Tibial artery (tissue), 4 donors: ENCODE measurements at regions not wholly inside any gene's neighbourhood (a gene's known extent, or its start where the extent isn't known, plus 50 kb on each side); places are given as distances from the start of the nearest gene placed in this dataset.
"Not testable (repeated sequence)": the region's sequence is repeated elsewhere in the genome, so short reads cannot be mapped to it uniquely, and the experiment has no call there.

Experiments
- DNase-seq, 2 donors: peaks; one replicate each; pipeline ENCODE4 v3.0.0-alpha.2; 2019
- H3K27ac ChIP-seq, 2 donors: fragments of 200-600 bp; sonication (generic) in 1 of 2; 1 replicate in 1 of 2; 2 replicates in 1 of 2; pipeline ENCODE4 v1.5.1; 2018 to 2019; ENCODE audit warnings: mild to moderate bottlenecking in 1 of 2
- H3K27me3 ChIP-seq, 2 donors: fragments of 200-600 bp; sonication (generic) in 1 of 2; one replicate each; pipeline versions ENCODE4 v1.5.1 to v1.6.0; 2016 to 2019
- H3K36me3 ChIP-seq, 3 donors: fragments of 200-600 bp; sonication (generic) in 2 of 3; one replicate each; pipeline ENCODE4 v1.5.1; 2016 to 2019; ENCODE audit warnings: mild to moderate bottlenecking in 2 of 3
- H3K4me1 ChIP-seq, 4 donors: fragments of 200-600 bp; sonication (generic) in 2 of 4; 1 replicate in 3 of 4; 2 replicates in 1 of 4; pipeline ENCODE4 v1.5.1; 2016 to 2019
- H3K4me3 ChIP-seq, 2 donors: fragments of 200-600 bp; sonication (generic) in 1 of 2; 1 replicate in 1 of 2; 2 replicates in 1 of 2; pipeline ENCODE4 v1.5.1; 2018 to 2019; ENCODE audit warnings: mild to moderate bottlenecking in 2 of 2
- H3K9me3 ChIP-seq, 3 donors: fragments of 200-600 bp; sonication (generic) in 1 of 3; one replicate each; pipeline ENCODE4 v1.5.1; 2016 to 2019
- CTCF ChIP-seq, 2 experiments: fragments of 200-600 bp in 1 of 2; fragments of 450-650 bp in 1 of 2; IDR thresholded peaks; one replicate each; pipeline ENCODE4 v1.5.1; 2017 to 2019; ENCODE audit warnings: antibody characterized with exemption in 2 of 2, mild to moderate bottlenecking in 1 of 2, moderate library complexity in 1 of 2
- intact Hi-C: fragments of 100-400 bp; cut with DNase I; formaldehyde crosslinking; loops from one replicate; pipeline ENCODE4 v1.15.0; 2023; ENCODE audit warnings: low total_unique reads

GRCh38 chr20:12581644-12582289 lies 427.0 kb upstream of the SPTLC3 start:
- DNase-seq: no peak

GRCh38 chr20:12582710-12583109 lies 426.1 kb upstream of the SPTLC3 start:
- DNase-seq, H3K27me3 ChIP-seq, intact Hi-C loops, H3K36me3 ChIP-seq, H3K9me3 ChIP-seq, H3K4me1 ChIP-seq, H3K4me3 ChIP-seq, H3K27ac ChIP-seq: not testable (repeated sequence)

More at GRCh38 chr20:12581644-12582289, 427.0 kb upstream of the SPTLC3 start:
- intact Hi-C loops: no loop called here
- Histone ChIP-seq H3K27ac (no peak overlapping the region), H3K9me3 (no peaks in the 10 kb centered on the region), H3K4me1 (no peaks in the 10 kb centered on the region), H3K4me3 (no peak overlapping the region), H3K27me3 (no peaks in the 10 kb centered on the region), H3K36me3 (no peaks in the 10 kb centered on the region)
- TF ChIP-seq CTCF (IDR thresholded peaks at IDR 0.05): no peak

GRCh38 chr20:12591949-12592470 lies 416.8 kb upstream of the SPTLC3 start:
- no peaks in the 10 kb centered on the region for H3K36me3 ChIP-seq
- H3K27me3 ChIP-seq: no peaks in the 10 kb centered on the region
- no peak overlapping the region for H3K4me3 ChIP-seq
- no peak for TF ChIP-seq CTCF (IDR thresholded peaks at IDR 0.05)
- no peak for DNase-seq
- no peaks in the 10 kb centered on the region for H3K9me3 ChIP-seq
- intact Hi-C loops: no loop called here
- H3K27ac ChIP-seq: no peak overlapping the region
- H3K4me1 ChIP-seq: no peaks in the 10 kb centered on the region

GRCh38 chr20:12592756-12593155 lies 416.0 kb upstream of the SPTLC3 start:
- intact Hi-C loops: no loop called here
- Histone ChIP-seq H3K4me3 (no peak overlapping the region), H3K27me3 (no peaks in the 10 kb centered on the region), H3K9me3 (no peaks in the 10 kb centered on the region), H3K4me1 (no peaks in the 10 kb centered on the region), H3K36me3 (no peaks in the 10 kb centered on the region), H3K27ac (no peak overlapping the region)
- TF ChIP-seq CTCF (IDR thresholded peaks at IDR 0.05): no peak
- no peak for DNase-seq

GRCh38 chr20:12593342-12593873 lies 415.4 kb upstream of the SPTLC3 start:
- intact Hi-C loops: no loop called here
- no peak for TF ChIP-seq CTCF (IDR thresholded peaks at IDR 0.05)
- H3K4me1 ChIP-seq: no peaks in the 10 kb centered on the region
- no peak overlapping the region for H3K4me3 ChIP-seq
- H3K27ac ChIP-seq: no peak overlapping the region
- no peaks in the 10 kb centered on the region for H3K9me3 ChIP-seq
- no peak for DNase-seq
- H3K27me3 ChIP-seq: no peaks in the 10 kb centered on the region
- no peaks in the 10 kb centered on the region for H3K36me3 ChIP-seq

GRCh38 chr20:12594410-12595088 lies 414.2 kb upstream of the SPTLC3 start:
- Histone ChIP-seq H3K4me1 (no peaks in the 10 kb centered on the region), H3K27ac (no peak overlapping the region), H3K9me3 (no peaks in the 10 kb centered on the region), H3K27me3 (no peaks in the 10 kb centered on the region), H3K4me3 (no peak overlapping the region), H3K36me3 (no peaks in the 10 kb centered on the region)
- intact Hi-C loops: no loop called here
- no peak for DNase-seq
- no peak for TF ChIP-seq CTCF (IDR thresholded peaks at IDR 0.05)
